SW480 (cell line): ENCODE measurements at regions not wholly inside any gene's neighbourhood (a gene's known extent, or its start where the extent isn't known, plus 50 kb on each side); places are given as distances from the start of the nearest gene placed in this dataset.
"Not testable (repeated sequence)": the region's sequence is repeated elsewhere in the genome, so short reads cannot be mapped to it uniquely, and the experiment has no call there.

Experiments used
- DNase-seq: peaks from one replicate; pipeline ENCODE4 v3.0.0-alpha.2; 2016; ENCODE audit warnings: low spot score

DNA sequence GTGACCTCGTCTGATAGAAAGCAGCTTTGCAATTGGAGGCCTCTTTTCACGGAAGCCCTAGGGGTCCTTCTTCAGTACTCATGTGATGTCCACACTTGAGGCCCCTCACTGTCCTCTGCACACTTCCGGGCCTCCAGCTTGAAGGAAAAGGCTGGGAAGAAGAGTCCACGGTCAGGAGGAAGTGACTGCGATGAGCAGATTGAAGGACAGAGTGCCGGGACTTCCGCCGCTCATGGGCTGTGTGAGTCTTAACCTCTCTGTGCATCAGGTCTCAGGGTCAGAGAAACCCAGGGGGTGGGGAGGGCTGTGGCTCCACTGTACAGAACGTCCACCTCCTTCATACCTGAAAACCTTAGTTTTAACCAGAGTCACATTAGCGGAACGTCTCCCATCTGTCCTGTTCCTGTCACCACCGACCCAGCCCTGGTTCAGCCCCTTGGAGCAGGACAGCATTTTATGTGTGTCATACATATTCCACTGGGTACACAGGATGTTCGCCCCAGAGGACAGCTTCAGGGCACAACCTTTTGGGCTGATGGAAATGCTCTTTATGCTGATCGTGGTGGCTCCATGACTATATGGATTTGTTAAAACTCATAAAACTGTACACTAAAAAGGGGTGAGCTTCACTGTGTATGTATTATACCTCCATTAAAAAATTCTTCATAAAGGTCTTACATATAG lies 51.0 kb upstream of the SORCS2 start:
- DNase-seq, result no peak

GRCh38 chr4:7140692-7141069 lies 51.7 kb upstream of the SORCS2 start:
- no peak for DNase-seq

- DNase-seq, result no peak
Observed at GRCh38 chr4:7140062-7140691, 52.2 kb upstream of the SORCS2 start.

DNA sequence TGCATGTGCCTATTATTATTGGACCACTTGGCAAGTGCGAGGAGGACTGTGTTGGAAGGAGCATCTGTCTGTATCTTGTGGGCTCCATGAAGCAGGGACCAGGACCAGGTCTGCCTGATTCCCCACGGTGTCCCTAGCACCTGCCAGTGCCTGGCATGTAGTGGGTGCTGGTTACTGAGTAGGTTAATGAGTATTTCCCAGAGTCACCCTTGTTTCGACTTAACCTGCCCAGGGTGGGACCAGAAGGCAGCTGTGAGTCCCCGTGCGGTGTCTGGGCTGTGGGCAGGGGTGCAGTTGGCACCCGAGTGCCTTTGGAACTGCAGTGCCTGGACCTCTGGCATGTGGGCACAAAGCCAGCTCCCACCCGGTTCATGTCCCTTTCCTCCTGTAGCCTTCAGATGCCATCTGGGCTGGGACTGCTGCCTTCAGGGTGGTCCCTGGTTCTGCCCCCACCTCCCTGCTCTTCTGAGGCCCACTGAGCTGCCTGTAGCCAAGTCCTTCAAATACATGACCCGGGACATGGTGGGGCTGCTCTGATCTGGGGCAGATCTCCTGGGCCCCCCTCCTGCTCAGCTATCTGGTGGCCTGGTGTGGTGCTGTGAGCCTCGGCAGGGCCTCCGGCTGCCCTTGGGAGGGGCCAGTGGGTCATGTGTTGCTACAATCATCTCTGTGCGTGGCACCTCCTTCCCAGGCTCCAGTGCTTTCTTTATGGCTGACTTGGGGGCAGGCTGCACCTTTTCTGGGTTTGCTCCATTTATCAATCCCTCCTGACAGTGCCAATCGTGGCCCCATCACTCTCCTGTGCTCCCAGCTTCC lies 53.0 kb upstream of the SORCS2 start:
- DNase-seq, result no peak

GRCh38 chr4:7138223-7139166 lies 53.8 kb upstream of the SORCS2 start:
- DNase-seq, result no peak

- no peak for DNase-seq
Observed at GRCh38 chr4:7137326-7138200, 54.8 kb upstream of the SORCS2 start.

DNA sequence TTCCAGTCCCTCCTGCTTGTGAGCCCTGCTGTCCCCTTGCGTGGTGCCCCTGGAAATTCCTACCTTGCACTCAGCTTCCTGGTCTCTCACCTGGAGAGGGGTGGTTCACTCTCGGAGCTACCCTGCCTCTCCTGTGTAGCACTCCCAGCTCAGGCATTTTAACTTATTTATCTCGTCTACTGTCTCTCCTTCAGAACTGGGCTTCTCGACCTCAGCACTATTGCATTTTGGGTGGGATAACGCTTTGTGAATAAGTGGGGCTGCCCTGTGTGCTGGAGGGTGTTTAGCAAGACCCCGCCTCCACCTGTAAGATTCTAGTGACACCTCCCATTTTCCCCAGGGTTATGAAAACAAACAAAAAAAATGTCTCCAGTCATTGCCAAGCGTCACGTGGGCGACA lies 56.0 kb upstream of the SORCS2 start:
- DNase-seq, result no peak

GRCh38 chr4:7135389-7135746 lies 57.0 kb upstream of the SORCS2 start:
- DNase-seq, result no peak

DNA sequence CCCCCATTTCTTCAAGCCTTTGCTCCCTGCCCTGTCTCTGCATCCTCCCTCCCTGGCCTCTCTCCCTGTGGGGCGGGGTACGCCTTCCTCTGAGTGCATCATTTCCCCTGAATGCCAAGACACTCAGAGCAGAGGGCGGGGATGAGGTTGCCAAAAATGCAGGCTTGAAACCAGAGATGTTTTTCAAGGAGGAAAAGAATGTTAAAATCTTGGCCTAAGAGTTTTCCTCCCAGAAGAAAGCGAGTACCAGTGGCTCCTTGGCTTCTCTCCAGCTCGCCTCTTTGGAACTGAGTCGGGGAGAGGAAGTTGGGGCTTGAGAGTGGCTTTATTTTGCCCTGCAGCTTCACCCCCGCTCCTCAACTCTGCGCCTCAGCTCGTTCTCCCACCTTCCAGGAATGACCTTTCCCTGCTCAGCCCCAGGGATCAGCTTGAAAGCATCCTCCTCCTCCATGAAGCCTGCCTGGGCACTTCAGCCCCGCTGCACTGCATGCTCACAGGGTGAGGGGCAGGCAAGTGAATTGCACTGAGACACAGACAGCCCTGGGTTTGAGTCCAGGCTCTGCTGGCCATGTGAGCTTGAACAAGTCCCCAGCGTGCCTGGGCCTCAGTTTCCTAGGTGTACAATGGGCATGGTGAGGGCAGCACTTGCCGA lies 57.5 kb upstream of the SORCS2 start:
- no peak for DNase-seq

DNA sequence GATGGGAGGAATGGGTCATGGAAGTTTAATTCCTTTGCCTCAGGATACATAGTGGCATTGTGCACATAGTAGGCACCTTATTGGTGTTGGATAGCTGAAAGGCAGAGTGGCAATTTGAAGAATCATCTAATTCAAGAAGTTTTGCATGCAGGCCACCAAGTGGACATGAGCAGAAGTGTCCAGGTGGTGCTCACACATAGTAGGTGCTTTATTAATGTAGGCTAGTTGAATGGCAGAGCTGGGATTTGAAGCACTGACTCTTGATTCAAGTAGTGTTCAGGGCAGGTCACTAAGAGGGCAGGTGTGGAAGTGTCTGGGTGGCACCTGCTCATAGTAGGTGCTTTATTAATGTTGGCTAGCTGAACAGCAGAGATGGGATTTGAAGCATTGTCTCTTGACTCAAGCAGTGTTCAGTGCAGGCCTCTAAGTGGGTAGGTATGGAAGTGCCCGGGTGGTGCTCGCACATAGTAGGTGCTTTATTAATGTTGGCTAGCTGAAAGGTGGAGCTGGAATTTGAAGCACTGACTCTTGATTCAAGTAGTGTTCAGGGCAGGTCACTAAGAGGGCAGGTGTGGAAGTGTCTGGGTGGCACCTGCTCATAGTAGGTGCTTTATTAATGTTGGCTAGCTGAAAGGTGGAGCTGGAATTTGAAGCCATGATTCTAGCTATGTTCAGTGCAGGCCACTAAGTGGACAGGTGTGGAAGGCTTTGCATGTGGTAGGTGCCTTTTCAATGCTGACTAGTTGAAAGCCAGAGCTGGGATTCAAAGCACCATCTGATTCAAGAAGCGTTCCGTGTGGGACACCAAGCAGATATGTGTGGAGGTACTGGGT lies 58.3 kb upstream of the SORCS2 start:
- not testable (repeated sequence) for DNase-seq

GRCh38 chr4:7132730-7133582 lies 59.4 kb upstream of the SORCS2 start:
- DNase-seq, result no peak

DNA sequence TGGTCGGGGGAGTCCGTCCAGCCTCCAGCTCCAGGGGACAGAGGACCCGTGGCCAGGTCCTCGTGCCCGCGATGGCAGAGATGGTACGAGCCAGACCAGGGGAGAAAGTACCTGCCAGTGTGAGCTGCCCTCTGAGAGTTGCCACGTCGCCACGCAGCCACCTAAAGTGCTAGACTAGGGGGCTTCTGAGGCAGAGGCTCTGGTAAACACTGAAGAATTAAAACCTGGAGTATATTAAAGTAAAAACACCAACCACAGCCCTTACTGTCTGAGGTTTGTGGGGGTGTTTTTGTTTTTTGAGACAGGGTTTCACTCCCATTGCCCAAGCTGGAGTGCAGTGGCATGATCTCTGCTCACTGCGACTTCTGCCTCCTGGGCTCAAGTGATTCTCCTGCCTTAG lies 60.1 kb upstream of the SORCS2 start:
- no peak for DNase-seq

DNA sequence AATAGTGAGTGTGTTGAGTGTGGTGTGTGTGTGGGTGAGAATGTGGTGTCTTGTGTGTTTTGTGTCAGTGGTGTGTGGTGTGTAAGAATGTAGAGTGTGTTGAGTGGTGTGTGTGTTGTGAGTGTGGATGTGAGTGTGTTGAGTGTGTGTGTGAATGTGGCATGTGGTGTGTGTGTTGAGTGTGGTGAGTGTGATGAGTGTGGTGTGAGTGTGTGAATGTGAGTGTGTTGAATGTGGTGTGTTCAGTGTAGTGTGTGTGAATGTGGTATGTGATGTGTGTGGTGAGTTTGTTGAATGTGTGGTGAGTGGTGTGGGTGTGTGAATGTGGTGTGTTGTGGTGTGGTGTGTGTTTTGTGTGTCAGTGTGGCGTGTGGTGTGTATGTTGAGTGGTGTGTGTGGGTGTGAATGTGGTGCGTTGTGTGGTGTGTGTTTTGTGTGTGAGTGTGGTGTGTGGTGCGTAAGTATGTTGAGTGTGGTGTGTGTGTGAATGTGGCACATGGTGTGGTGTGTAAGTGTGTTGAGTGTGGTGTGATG lies 60.8 kb upstream of the SORCS2 start:
- no peak for DNase-seq

- no peak for DNase-seq
Observed at GRCh38 chr4:7130621-7131211, 61.6 kb upstream of the SORCS2 start.

- no peak for DNase-seq
Observed at GRCh38 chr4:7129871-7130620, 62.2 kb upstream of the GRPEL1 start.

- DNase-seq, result no peak
Observed at GRCh38 chr4:7128644-7129043, 60.8 kb upstream of the GRPEL1 start.

DNA sequence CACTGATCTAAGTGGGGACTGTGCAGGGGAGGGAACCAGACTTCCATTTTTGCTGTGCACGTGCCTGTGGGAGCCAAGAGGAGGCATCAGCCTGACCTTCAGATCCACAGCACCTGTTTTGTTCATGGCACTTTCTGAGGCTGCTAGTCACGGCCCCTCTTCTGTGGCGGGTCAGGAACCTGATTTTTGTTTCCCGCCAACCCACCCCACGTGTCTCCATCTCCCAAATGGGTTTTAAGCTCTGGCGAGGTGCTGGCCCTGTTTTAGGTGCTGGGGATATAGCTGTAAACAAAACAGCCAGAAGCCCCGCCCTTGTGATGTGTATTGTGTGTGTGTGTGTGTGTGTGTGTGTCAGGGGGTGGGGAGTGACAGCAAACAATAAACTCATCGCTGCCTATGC lies 60.4 kb upstream of the GRPEL1 start:
- DNase-seq, result no peak
